ENCODE measurements at regions not wholly inside any gene's neighbourhood (a gene's known extent, or its start where the extent isn't known, plus 50 kb on each side); places are given as distances from the start of the nearest gene placed in this dataset.
"Not testable (repeated sequence)": the region's sequence is repeated elsewhere in the genome, so short reads cannot be mapped to it uniquely, and the experiment has no call there.

DNA sequence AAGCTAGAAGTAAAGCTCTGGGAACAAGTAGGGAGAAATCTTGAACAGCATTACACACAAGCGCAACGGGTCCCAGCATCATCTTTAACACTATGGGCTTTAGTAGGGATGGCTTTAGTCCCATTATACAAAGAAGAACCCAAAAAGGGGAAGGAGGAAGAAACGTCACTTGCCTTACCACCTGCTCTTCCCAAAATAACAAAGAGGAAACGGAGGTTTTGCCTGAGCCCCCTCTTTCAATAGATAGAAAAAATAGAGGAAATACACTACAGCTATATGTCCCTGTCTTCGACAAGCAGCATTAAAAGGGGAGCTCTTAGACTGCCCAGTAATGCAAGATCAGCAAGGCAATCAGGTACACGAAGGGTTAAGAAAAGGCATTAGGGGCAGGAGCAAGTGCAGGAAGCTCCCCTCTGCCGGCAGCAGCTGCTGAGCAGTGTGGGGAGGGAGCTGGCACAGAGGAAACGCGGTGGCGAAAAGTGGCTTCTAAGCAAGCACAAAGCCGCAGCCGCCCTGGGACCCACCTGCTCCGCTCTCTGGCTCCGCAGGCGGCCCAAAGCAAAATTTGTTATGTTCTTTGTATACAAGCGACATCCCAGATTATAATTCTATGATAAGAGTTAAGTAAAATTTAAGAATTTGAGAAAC, 1172.4 kb downstream of the TMEM121 start:
- TF ChIP-seq, protein P1, sequence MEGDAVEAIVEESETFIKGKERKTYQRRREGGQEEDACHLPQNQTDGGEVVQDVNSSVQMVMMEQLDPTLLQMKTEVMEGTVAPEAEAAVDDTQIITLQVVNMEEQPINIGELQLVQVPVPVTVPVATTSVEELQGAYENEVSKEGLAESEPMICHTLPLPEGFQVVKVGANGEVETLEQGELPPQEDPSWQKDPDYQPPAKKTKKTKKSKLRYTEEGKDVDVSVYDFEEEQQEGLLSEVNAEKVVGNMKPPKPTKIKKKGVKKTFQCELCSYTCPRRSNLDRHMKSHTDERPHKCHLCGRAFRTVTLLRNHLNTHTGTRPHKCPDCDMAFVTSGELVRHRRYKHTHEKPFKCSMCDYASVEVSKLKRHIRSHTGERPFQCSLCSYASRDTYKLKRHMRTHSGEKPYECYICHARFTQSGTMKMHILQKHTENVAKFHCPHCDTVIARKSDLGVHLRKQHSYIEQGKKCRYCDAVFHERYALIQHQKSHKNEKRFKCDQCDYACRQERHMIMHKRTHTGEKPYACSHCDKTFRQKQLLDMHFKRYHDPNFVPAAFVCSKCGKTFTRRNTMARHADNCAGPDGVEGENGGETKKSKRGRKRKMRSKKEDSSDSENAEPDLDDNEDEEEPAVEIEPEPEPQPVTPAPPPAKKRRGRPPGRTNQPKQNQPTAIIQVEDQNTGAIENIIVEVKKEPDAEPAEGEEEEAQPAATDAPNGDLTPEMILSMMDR (IDR thresholded peaks at IDR 0.05; ENCODE audit: insufficient read depth, low read length) = not testable (repeated sequence)
- TF ChIP-seq, protein P2, sequence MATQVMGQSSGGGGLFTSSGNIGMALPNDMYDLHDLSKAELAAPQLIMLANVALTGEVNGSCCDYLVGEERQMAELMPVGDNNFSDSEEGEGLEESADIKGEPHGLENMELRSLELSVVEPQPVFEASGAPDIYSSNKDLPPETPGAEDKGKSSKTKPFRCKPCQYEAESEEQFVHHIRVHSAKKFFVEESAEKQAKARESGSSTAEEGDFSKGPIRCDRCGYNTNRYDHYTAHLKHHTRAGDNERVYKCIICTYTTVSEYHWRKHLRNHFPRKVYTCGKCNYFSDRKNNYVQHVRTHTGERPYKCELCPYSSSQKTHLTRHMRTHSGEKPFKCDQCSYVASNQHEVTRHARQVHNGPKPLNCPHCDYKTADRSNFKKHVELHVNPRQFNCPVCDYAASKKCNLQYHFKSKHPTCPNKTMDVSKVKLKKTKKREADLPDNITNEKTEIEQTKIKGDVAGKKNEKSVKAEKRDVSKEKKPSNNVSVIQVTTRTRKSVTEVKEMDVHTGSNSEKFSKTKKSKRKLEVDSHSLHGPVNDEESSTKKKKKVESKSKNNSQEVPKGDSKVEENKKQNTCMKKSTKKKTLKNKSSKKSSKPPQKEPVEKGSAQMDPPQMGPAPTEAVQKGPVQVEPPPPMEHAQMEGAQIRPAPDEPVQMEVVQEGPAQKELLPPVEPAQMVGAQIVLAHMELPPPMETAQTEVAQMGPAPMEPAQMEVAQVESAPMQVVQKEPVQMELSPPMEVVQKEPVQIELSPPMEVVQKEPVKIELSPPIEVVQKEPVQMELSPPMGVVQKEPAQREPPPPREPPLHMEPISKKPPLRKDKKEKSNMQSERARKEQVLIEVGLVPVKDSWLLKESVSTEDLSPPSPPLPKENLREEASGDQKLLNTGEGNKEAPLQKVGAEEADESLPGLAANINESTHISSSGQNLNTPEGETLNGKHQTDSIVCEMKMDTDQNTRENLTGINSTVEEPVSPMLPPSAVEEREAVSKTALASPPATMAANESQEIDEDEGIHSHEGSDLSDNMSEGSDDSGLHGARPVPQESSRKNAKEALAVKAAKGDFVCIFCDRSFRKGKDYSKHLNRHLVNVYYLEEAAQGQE (IDR thresholded peaks at IDR 0.05; ENCODE audit: insufficient replicate concordance, low read depth) = not testable (repeated sequence)
- 0 out of 2 replicates have a peak, but pooled peaks have one; percentile 19 for TF ChIP-seq POLR2AphosphoS5 (IDR thresholded peaks at IDR 0.05; ENCODE audit: low read depth)
